HCT116 (cell line): ENCODE measurements at regions not wholly inside any gene's neighbourhood (a gene's known extent, or its start where the extent isn't known, plus 50 kb on each side); places are given as distances from the start of the nearest gene placed in this dataset.

ENCODE experiments used
- ATAC-seq: fragments of 200-7000 bp; cut with Tn5 transposase; 2 replicates; pipeline ENCODE4 v1.9.1; 2020; ENCODE audit warnings: mild to moderate bottlenecking, moderate library complexity
- BruUV-seq: library from RNA; stranded (reverse); fragments of 400-500 nt; replicated peaks from 2 replicates; lab custom pipeline; 2021; lab: Mats Ljungman, UMichigan
- CTCF ChIA-PET: fragments of 300-600 bp; sonication (Branson Sonifier 250); formaldehyde crosslinking; loops from one replicate; lab custom pipeline; 2021; ENCODE audit warnings: antibody characterized with exemption; lab: Charles Lee
- POLR2A ChIA-PET: fragments of 300-600, 350-600 bp; sonication (Branson Sonifier 250); formaldehyde crosslinking; loops from one replicate; lab custom pipeline; 2021; ENCODE audit warnings: antibody characterized with exemption; lab: Charles Lee
- RAD21 ChIA-PET, 2 experiments: fragments of 300-600 bp; sonication (Branson Sonifier 250); formaldehyde crosslinking; loops; one replicate each; lab custom pipeline; 2023; ENCODE audit warnings: low total read pairs in 2 of 2; ENCODE audit not compliant: uncharacterized antibody in 2 of 2, unreplicated experiment in 2 of 2, low non-redundant PET in 1 of 2; lab: Charles Lee
- DNase-seq: peaks from one replicate; pipeline ENCODE4 v3.0.0-alpha.2; 2010; ENCODE audit warnings: low read depth, low spot score
- H2AFZ ChIP-seq: fragments of 200-600 bp; shearing (Covaris generic), sonication (generic); 2 replicates; pipeline ENCODE4 v1.6.1; 2017; ENCODE audit warnings: low read depth, mixed run types, mixed read lengths, antibody characterized with exemption, low read length; ENCODE audit not compliant: poor library complexity, severe bottlenecking
- H3K27ac ChIP-seq: 2 replicates; pipeline ENCODE4 v1.5.1; 2012; ENCODE audit warnings: low read depth, low read length
- H3K27me3 ChIP-seq: fragments of 200-600 bp; sonication (generic); 2 replicates; pipeline ENCODE4 v1.6.1; 2016; ENCODE audit warnings: mixed run types, low read length, mixed read lengths; ENCODE audit not compliant: insufficient read depth
- H3K36me3 ChIP-seq, 2 experiments: fragments of 200-500 bp in 1 of 2; fragments of 200-600 bp in 1 of 2; sonication (Bioruptor generic) in 1 of 2; sonication (generic) in 1 of 2; 2 replicates each; pipeline versions ENCODE4 v1.5.1 to v1.6.1; 2014 to 2016; ENCODE audit warnings: low read length in 2 of 2, inconsistent platforms in 1 of 2, mixed read lengths in 1 of 2, mixed run types in 1 of 2; ENCODE audit not compliant: insufficient read depth in 2 of 2, control insufficient read depth in 1 of 2
- H3K4me1 ChIP-seq, 2 experiments: fragments of 200-600 bp in 1 of 2; sonication (generic) in 1 of 2; 2 replicates each; pipeline versions ENCODE4 v1.5.1 to v1.6.1; 2012 to 2017; ENCODE audit warnings: low read length in 2 of 2, inconsistent platforms in 1 of 2, mild to moderate bottlenecking in 1 of 2, mixed read lengths in 1 of 2, mixed run types in 1 of 2, moderate library complexity in 1 of 2; ENCODE audit not compliant: insufficient read depth in 2 of 2, control insufficient read depth in 1 of 2
- H3K4me2 ChIP-seq: fragments of 200-600 bp; sonication (generic); 2 replicates; pipeline ENCODE4 v1.6.1; 2017; ENCODE audit warnings: mixed run types, low read length, mixed read lengths
- H3K4me3 ChIP-seq, 2 experiments: fragments of 200-600 bp in 1 of 2; sonication (generic) in 1 of 2; replicated peaks in 1 of 2; 2 replicates each; pipeline ENCODE4 v1.5.1; 2011 to 2016; ENCODE audit warnings: low read length in 2 of 2, control low read depth in 1 of 2, low read depth in 1 of 2, mild to moderate bottlenecking in 1 of 2, mixed read lengths in 1 of 2, mixed run types in 1 of 2
- H3K79me2 ChIP-seq: fragments of 200-600 bp; sonication (generic); 2 replicates; pipeline ENCODE4 v1.6.1; 2017; ENCODE audit warnings: mild to moderate bottlenecking, mixed run types, low read length, moderate library complexity, mixed read lengths; ENCODE audit not compliant: insufficient read depth
- H3K9ac ChIP-seq: fragments of 200-600 bp; sonication (generic); 2 replicates; pipeline ENCODE4 v1.6.1; 2016; ENCODE audit warnings: low read length, mixed read lengths
- H3K9me2 ChIP-seq: fragments of 200-600 bp; sonication (generic), shearing (Covaris generic); 2 replicates; pipeline ENCODE4 v1.6.1; 2017; ENCODE audit warnings: mixed run types, mild to moderate bottlenecking, moderate library complexity; ENCODE audit not compliant: insufficient read depth
- H3K9me3 ChIP-seq, 2 experiments: fragments of 200-500 bp in 1 of 2; fragments of 200-600 bp in 1 of 2; sonication (Bioruptor generic) in 1 of 2; sonication (generic) in 1 of 2; 2 replicates each; pipeline ENCODE4 v1.6.1; 2014 to 2017; ENCODE audit warnings: low read length in 2 of 2, mixed read lengths in 2 of 2, inconsistent platforms in 1 of 2, low read depth in 1 of 2, mild to moderate bottlenecking in 1 of 2, mixed run types in 1 of 2, moderate library complexity in 1 of 2; ENCODE audit not compliant: control insufficient read depth in 1 of 2, insufficient read depth in 1 of 2
- H4K20me1 ChIP-seq: fragments of 200-600 bp; sonication (generic), shearing (Covaris generic); 2 replicates; pipeline ENCODE4 v1.6.1; 2017; ENCODE audit warnings: mixed run types, mild to moderate bottlenecking, moderate library complexity; ENCODE audit not compliant: insufficient read depth
- EZH2phosphoT487 ChIP-seq: fragments of 200-600 bp; IDR thresholded peaks from 2 replicates; pipeline ENCODE4 v1.6.1; 2018; ENCODE audit warnings: antibody characterized with exemption, borderline replicate concordance
- POLR2A ChIP-seq: IDR thresholded peaks from 2 replicates; pipeline ENCODE4 v1.7.0; 2011; ENCODE audit warnings: borderline replicate concordance; ENCODE audit not compliant: insufficient read depth, insufficient read length; ENCODE audit errors: extremely low read depth
- intact Hi-C: fragments of 100-400 bp; cut with micrococcal nuclease; formaldehyde crosslinking; loops from 2 replicates; pipeline ENCODE4 v1.10.0; 2022
- TF ChIP-seq, protein P1 (sequence below), 3 experiments: fragments of 200-600 bp in 1 of 3; sonication (generic) in 1 of 3; IDR thresholded peaks in 2 of 3; conservative IDR thresholded peaks in 1 of 3; 2 replicates each; pipeline ENCODE4 v1.5.1; 2012 to 2017; ENCODE audit warnings: low read depth in 2 of 3, low read length in 2 of 3, antibody characterized with exemption in 1 of 3, borderline replicate concordance in 1 of 3, control low read depth in 1 of 3, mild to moderate bottlenecking in 1 of 3, mixed read lengths in 1 of 3, mixed run types in 1 of 3, moderate library complexity in 1 of 3; ENCODE audit not compliant: insufficient read depth in 1 of 3

DNA sequence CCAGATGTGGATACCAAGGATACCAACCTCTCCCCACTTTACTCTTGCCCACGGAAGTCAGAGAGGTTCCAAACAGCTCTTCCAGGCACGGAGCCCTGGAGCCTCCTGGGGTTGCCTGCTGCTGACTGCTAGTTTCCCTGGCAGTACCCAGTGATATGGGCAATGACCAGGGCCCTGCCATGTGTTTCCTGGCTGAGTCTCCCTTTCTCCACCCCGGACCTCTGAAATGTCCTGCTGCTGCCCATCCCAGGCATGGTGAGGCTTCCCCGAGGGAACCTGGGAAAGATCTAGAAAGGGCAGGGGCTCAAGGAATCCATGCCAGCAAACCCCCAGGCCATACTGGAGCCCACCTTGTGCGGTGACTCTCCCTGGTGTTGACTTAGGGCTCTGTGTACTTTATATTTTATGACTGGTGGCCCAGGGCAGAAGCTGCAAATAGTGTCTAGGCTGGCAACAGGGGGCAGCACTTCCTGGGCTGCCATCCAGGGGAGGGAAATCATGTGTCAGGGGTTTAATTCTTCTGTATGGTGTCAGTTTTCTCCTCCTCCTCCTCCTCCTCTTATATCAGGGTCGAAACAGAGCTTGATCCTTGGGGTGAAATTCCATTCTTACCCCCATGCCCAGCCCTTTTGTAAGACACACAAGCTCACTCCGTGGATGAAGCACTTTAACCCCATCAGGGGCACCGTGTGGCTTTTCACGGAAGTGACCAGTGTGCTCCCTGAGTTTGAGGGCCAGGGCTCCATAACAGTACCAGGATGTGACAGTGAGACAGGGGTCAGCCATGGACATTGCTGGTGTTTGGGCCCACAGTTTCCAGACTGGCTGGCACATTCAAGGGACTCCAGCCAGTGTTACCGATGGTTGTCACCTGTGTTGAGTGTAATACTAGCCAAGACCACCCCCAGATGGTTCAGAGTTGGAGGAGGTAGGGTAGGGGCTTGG is 62.4 kb upstream of the GDF10 start:
- Histone ChIP-seq H3K4me3 (no peak overlapping the region), H3K27me3 (peaks cover 9% of the 10 kb centered on the region; the same call in 1 of the 2 replicates), H3K9me3 (no peaks in the 10 kb centered on the region), H3K9ac (no peak overlapping the region), H3K79me2 (no peaks in the 10 kb centered on the region), H3K36me3 (no peaks in the 10 kb centered on the region), H3K4me2 (no peak overlapping the region), H3K4me1 (no peaks in the 10 kb centered on the region), H3K9me2 (no peaks in the 10 kb centered on the region), H3K27ac (no peak overlapping the region), H4K20me1 (no peaks in the 10 kb centered on the region), H2AFZ (no peak overlapping the region)
- no TSS peak for BruUV-seq
- no peak for TF ChIP-seq POLR2A
- TF ChIP-seq EZH2phosphoT487: no peak
- TF ChIP-seq, protein P1, sequence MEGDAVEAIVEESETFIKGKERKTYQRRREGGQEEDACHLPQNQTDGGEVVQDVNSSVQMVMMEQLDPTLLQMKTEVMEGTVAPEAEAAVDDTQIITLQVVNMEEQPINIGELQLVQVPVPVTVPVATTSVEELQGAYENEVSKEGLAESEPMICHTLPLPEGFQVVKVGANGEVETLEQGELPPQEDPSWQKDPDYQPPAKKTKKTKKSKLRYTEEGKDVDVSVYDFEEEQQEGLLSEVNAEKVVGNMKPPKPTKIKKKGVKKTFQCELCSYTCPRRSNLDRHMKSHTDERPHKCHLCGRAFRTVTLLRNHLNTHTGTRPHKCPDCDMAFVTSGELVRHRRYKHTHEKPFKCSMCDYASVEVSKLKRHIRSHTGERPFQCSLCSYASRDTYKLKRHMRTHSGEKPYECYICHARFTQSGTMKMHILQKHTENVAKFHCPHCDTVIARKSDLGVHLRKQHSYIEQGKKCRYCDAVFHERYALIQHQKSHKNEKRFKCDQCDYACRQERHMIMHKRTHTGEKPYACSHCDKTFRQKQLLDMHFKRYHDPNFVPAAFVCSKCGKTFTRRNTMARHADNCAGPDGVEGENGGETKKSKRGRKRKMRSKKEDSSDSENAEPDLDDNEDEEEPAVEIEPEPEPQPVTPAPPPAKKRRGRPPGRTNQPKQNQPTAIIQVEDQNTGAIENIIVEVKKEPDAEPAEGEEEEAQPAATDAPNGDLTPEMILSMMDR (IDR thresholded peaks at IDR 0.05 in 2 of 3, conservative IDR thresholded peaks at IDR 0.05 in 1 of 3; ENCODE audit: borderline replicate concordance in 1 of 3, insufficient read depth in 1 of 3, low read depth in 2 of 3, low read length in 2 of 3): peak; percentile 7 to 40 (median 35); a peak in 3 of 6 replicates
- RAD21 ChIA-PET: no interaction called here
- POLR2A ChIA-PET: no interaction called here
- intact Hi-C loops: no loop called here
- ATAC-seq (peak; percentile 62; the same call in 1 of the 2 replicates), DNase-seq (no peak)
- CTCF ChIA-PET: interaction anchor here (1.2 kb wide), 1 partner anchor 12 kb away, joined by 3 read pairs; no protein-coding TSS in a partner anchor
